Liver (tissue), 8 donors: ENCODE measurements at regions not wholly inside any gene's neighbourhood (a gene's known extent, or its start where the extent isn't known, plus 50 kb on each side); places are given as distances from the start of the nearest gene placed in this dataset.

Source experiments
- DNase-seq: peaks from one replicate; pipeline ENCODE4 v3.0.0-alpha.2; 2017; ENCODE audit warnings: low spot score
- H3K27ac ChIP-seq, 2 donors: one replicate each; pipeline ENCODE4 v1.7.0; 2013; ENCODE audit warnings: inconsistent platforms in 2 of 2, low read length in 2 of 2, control low read depth in 1 of 2, low read depth in 1 of 2, mild to moderate bottlenecking in 1 of 2
- H3K27me3 ChIP-seq, 4 donors: one replicate each; pipeline versions ENCODE4 v1.6.1 to v1.7.0; 2013; ENCODE audit warnings: low read length in 3 of 4, inconsistent platforms in 1 of 4, mild to moderate bottlenecking in 1 of 4, moderate library complexity in 1 of 4; ENCODE audit not compliant: control insufficient read depth in 4 of 4, insufficient read depth in 4 of 4
- H3K36me3 ChIP-seq, 4 donors: one replicate each; pipeline versions ENCODE4 v1.6.1 to v1.7.0; 2013; ENCODE audit warnings: low read length in 3 of 4, mild to moderate bottlenecking in 3 of 4, low read depth in 1 of 4, moderate library complexity in 1 of 4; ENCODE audit not compliant: control insufficient read depth in 4 of 4, insufficient read depth in 3 of 4
- H3K4me1 ChIP-seq, 4 donors: one replicate each; pipeline versions ENCODE4 v1.6.1 to v1.7.0; 2013; ENCODE audit warnings: low read length in 3 of 4, mild to moderate bottlenecking in 3 of 4, moderate library complexity in 1 of 4; ENCODE audit not compliant: control insufficient read depth in 4 of 4, insufficient read depth in 4 of 4
- H3K4me3 ChIP-seq, 3 donors: one replicate each; pipeline versions ENCODE4 v1.6.1 to v1.7.0; 2013; ENCODE audit warnings: low read length in 3 of 3, control low read depth in 1 of 3, low read depth in 1 of 3, mild to moderate bottlenecking in 1 of 3
- H3K9ac ChIP-seq, 2 donors: one replicate each; pipeline ENCODE4 v1.7.0; 2013; ENCODE audit warnings: low read length in 2 of 2, mild to moderate bottlenecking in 2 of 2, moderate library complexity in 2 of 2, control low read depth in 1 of 2, low read depth in 1 of 2
- H3K9me3 ChIP-seq, 4 donors: one replicate each; pipeline versions ENCODE4 v1.6.1 to v1.7.0; 2013; ENCODE audit warnings: low read length in 3 of 4; ENCODE audit not compliant: control insufficient read depth in 4 of 4
- ATF3 ChIP-seq: IDR thresholded peaks from 2 replicates; pipeline ENCODE4 v1.6.1; 2016; ENCODE audit warnings: antibody characterized with exemption
- CTCF ChIP-seq: fragments of 150-350 bp; IDR thresholded peaks from 2 replicates; pipeline ENCODE4 v1.5.1; 2017; ENCODE audit warnings: improper control_type of control experiment, low read depth, low read length; ENCODE audit not compliant: missing input control
- EGR1 ChIP-seq, 2 donors: IDR thresholded peaks; 2 replicates each; pipeline ENCODE4 v1.6.1; 2016 to 2018; ENCODE audit warnings: antibody characterized with exemption in 2 of 2, low read depth in 2 of 2
- FOXA1 ChIP-seq: IDR thresholded peaks from 2 replicates; pipeline ENCODE4 v1.6.1; 2016; ENCODE audit warnings: antibody characterized with exemption
- FOXA2 ChIP-seq: IDR thresholded peaks from 2 replicates; pipeline ENCODE4 v1.6.1; 2016; ENCODE audit warnings: antibody characterized with exemption
- GABPA ChIP-seq, 2 donors: IDR thresholded peaks in 1 of 2; conservative IDR thresholded peaks in 1 of 2; 2 replicates each; pipeline ENCODE4 v1.6.1; 2016; ENCODE audit warnings: antibody characterized with exemption in 2 of 2, mild to moderate bottlenecking in 1 of 2, moderate library complexity in 1 of 2
- HNF4A ChIP-seq, 2 donors: conservative IDR thresholded peaks; 2 replicates each; pipeline ENCODE4 v1.6.1; 2016; ENCODE audit warnings: antibody characterized with exemption in 2 of 2, mild to moderate bottlenecking in 2 of 2
- HNF4G ChIP-seq: IDR thresholded peaks from 2 replicates; pipeline ENCODE4 v1.6.1; 2016; ENCODE audit warnings: antibody characterized with exemption
- JUND ChIP-seq, 2 donors: IDR thresholded peaks; 2 replicates each; pipeline ENCODE4 v1.6.1; 2016; ENCODE audit warnings: antibody characterized with exemption in 2 of 2
- MAX ChIP-seq: IDR thresholded peaks from 2 replicates; pipeline ENCODE4 v1.6.1; 2016; ENCODE audit warnings: antibody characterized with exemption
- NR2F2 ChIP-seq: IDR thresholded peaks from 2 replicates; pipeline ENCODE4 v1.6.1; 2016; ENCODE audit warnings: antibody characterized with exemption
- RAD21 ChIP-seq, 2 donors: IDR thresholded peaks; 2 replicates each; pipeline ENCODE4 v1.6.1; 2016; ENCODE audit warnings: antibody characterized with exemption in 2 of 2, mild to moderate bottlenecking in 2 of 2
- REST ChIP-seq: IDR thresholded peaks from 2 replicates; pipeline ENCODE4 v1.6.1; 2016; ENCODE audit warnings: antibody characterized with exemption, mild to moderate bottlenecking
- RXRA ChIP-seq, 2 donors: IDR thresholded peaks; 2 replicates each; pipeline ENCODE4 v1.6.1; 2017 to 2018; ENCODE audit warnings: antibody characterized with exemption in 2 of 2, mild to moderate bottlenecking in 1 of 2
- SP1 ChIP-seq: IDR thresholded peaks from 2 replicates; pipeline ENCODE4 v1.6.1; 2018; ENCODE audit warnings: antibody characterized with exemption, mild to moderate bottlenecking
- TAF1 ChIP-seq: conservative IDR thresholded peaks from 2 replicates; pipeline ENCODE4 v1.6.1; 2016; ENCODE audit warnings: antibody characterized with exemption, mild to moderate bottlenecking
- YY1 ChIP-seq: IDR thresholded peaks from 2 replicates; pipeline ENCODE4 v1.6.1; 2016; ENCODE audit warnings: antibody characterized with exemption, mild to moderate bottlenecking
- ZBTB33 ChIP-seq: IDR thresholded peaks from 2 replicates; pipeline ENCODE4 v1.6.1; 2016; ENCODE audit warnings: antibody characterized with exemption
- WGBS: extraction: QIAGEN DNeasy Blood & Tissue Kit; methylation state at CpG from one replicate; pipeline ENCODE4 v1.1.7; 2013; 5-methylcytosine and 5-hydroxymethylcytosine counted together
- donor health status: healthy.
- donor health status: healthy.
- donor health status: healthy.
- donor health status: healthy.
- donor health status: healthy.

GRCh38 chr16:51876601-51876875, 670.4 kb downstream of the TOX3 start (continued):
- TF ChIP-seq MAX (no peak), TAF1 (no peak), ZBTB33 (no peak), RAD21 (IDR thresholded peaks at IDR 0.05) (no peak)

- WGBS = 65% methylated on average over 18 of the region's 18 CpGs
Measured at GRCh38 chr16:51875834-51876600, 670.9 kb downstream of the TOX3 start.

More at GRCh38 chr16:51875834-51876600, 670.9 kb downstream of the TOX3 start:
- Histone ChIP-seq H3K9ac (no peak overlapping the region), H3K27ac (no peak overlapping the region), H3K4me1 (no peaks in the 10 kb centered on the region), H3K9me3 (no peaks in the 10 kb centered on the region), H3K27me3 (peaks cover 0 to 3% (median under 1%) of the 10 kb centered on the region in 4 donors), H3K36me3 (no peaks in the 10 kb centered on the region), H3K4me3 (no peak overlapping the region)
- DNase-seq = no peak
- TF ChIP-seq JUND (IDR thresholded peaks at IDR 0.05) (no peak), EGR1 (IDR thresholded peaks at IDR 0.05; ENCODE audit: low read depth in 2 of 2) (no peak), YY1 (no peak), RXRA (IDR thresholded peaks at IDR 0.05) (no peak), HNF4A (conservative IDR thresholded peaks at IDR 0.05) (no peak), FOXA2 (no peak), HNF4G (no peak), REST (no peak), TAF1 (no peak), CTCF (no peak), NR2F2 (no peak), ZBTB33 (no peak), MAX (no peak), GABPA (IDR thresholded peaks at IDR 0.05 in 1 of 2, conservative IDR thresholded peaks at IDR 0.05 in 1 of 2) (no peak), ATF3 (no peak), SP1 (no peak), FOXA1 (no peak), RAD21 (IDR thresholded peaks at IDR 0.05) (no peak)
